Small intestine (tissue), 7 donors: ENCODE measurements at regions not wholly inside any gene's neighbourhood (a gene's known extent, or its start where the extent isn't known, plus 50 kb on each side); places are given as distances from the start of the nearest gene placed in this dataset.

Experiments used
- DNase-seq, 2 donors: peaks; one replicate each; pipeline versions ENCODE4 v3.0.0 to v3.0.0-alpha.2; 2013
- FAIRE-seq: peaks from 2 replicates; lab custom pipeline; 2012; peaks lifted over from hg19 to GRCh38; lab: Jason Lieb, UNC
- H3K27ac ChIP-seq, 3 donors: one replicate each; pipeline ENCODE4 v1.5.1; 2013; ENCODE audit warnings: low read length in 2 of 3, mild to moderate bottlenecking in 2 of 3, control low read depth in 1 of 3, inconsistent platforms in 1 of 3, low read depth in 1 of 3, moderate library complexity in 1 of 3
- H3K27me3 ChIP-seq, 3 donors: one replicate each; pipeline ENCODE4 v1.6.1; 2013; ENCODE audit warnings: low read length in 3 of 3, inconsistent platforms in 1 of 3; ENCODE audit not compliant: control insufficient read depth in 3 of 3, insufficient read depth in 3 of 3
- H3K36me3 ChIP-seq, 3 donors: one replicate each; pipeline ENCODE4 v1.6.1; 2013; ENCODE audit warnings: low read length in 3 of 3, inconsistent platforms in 1 of 3, low read depth in 1 of 3, mild to moderate bottlenecking in 1 of 3, moderate library complexity in 1 of 3; ENCODE audit not compliant: control insufficient read depth in 3 of 3, insufficient read depth in 2 of 3
- H3K4me1 ChIP-seq, 3 donors: one replicate each; pipeline ENCODE4 v1.6.1; 2013; ENCODE audit warnings: low read length in 2 of 3, inconsistent platforms in 1 of 3, low read depth in 1 of 3, mild to moderate bottlenecking in 1 of 3, moderate library complexity in 1 of 3; ENCODE audit not compliant: control insufficient read depth in 3 of 3, insufficient read depth in 2 of 3
- H3K4me3 ChIP-seq, 3 donors: one replicate each; pipeline ENCODE4 v1.5.1; 2013; ENCODE audit warnings: low read length in 3 of 3, control low read depth in 1 of 3, inconsistent platforms in 1 of 3, low read depth in 1 of 3, mild to moderate bottlenecking in 1 of 3, moderate library complexity in 1 of 3
- H3K9me3 ChIP-seq, 2 donors: one replicate each; pipeline ENCODE4 v1.6.1; 2013; ENCODE audit warnings: low read depth in 1 of 2, low read length in 1 of 2; ENCODE audit not compliant: control insufficient read depth in 2 of 2, insufficient read depth in 1 of 2
- WGBS, 3 donors: extraction: QIAGEN DNeasy Blood & Tissue Kit; methylation state at CpG; one replicate each; pipeline ENCODE4 v1.1.7; 2013; 5-methylcytosine and 5-hydroxymethylcytosine counted together
- donor health status: healthy with polysubstance abuse.
- donor health status: control.
- donor health status: control.
- donor health status: Bipolar disorder and iron deficiency.
- donor health status: healthy.

DNA sequence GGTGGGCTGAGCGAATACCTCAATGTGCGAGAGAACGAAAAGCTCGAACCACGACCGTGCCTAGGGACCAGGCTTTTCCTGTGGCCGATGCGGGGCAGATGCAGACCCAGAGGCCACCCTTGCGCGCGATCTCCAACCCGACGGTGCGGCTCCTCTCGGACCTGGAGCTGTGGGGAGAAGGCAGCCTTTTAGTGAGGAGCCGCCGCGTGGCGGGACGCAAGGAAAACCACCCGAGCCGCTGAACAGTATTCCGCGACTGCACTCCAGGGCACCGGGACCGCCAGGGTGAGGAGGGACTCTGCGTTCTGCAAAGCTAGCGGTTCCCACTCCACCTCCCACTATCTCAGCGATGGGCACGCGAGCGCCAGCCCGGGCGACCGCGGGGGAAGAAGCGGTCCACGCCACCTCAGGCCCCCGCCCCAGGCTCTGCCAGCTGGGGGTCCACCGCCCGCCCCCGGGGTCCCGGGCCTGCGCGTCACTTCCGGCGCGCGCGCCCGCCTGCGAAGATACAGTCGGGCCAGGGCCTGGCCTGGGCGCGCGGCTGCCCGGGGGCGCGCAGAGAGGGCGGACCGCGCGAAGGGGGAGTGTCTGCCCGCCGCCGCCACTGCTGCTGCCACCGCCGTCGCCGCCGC is 66.5 kb upstream of the PRKACB start:
- Histone ChIP-seq H3K9me3 (no peaks in the 10 kb centered on the region), H3K27ac (peak overlapping the region in 2 of 3 donors; percentile 94 to 95), H3K27me3 (peaks cover 0 to 3% (median 0%) of the 10 kb centered on the region in 3 donors), H3K4me1 (peaks cover 0 to 4% (median 3%) of the 10 kb centered on the region in 3 donors), H3K36me3 (no peaks in the 10 kb centered on the region), H3K4me3 (peak overlapping the region; percentile 76 to 87 (median 78))
- peak; percentile 44 to 90 for DNase-seq
- no peak for FAIRE-seq
- 0 to 1% (median 0%) methylated on average over 49 to 71 of the region's 71 CpGs for WGBS, 3 donors

- Histone ChIP-seq H3K4me3 (no peak overlapping the region), H3K27ac (no peak overlapping the region), H3K4me1 (peaks cover 0 to under 1% (median 0%) of the 10 kb centered on the region in 3 donors), H3K36me3 (no peaks in the 10 kb centered on the region), H3K9me3 (peaks cover 0 to 1% of the 10 kb centered on the region in 2 donors), H3K27me3 (peaks cover 0 to 2% (median 0%) of the 10 kb centered on the region in 3 donors)
- DNase-seq (no peak), FAIRE-seq (no peak)
- 79 to 90% (median 85%) methylated on average over 3 of the region's 3 CpGs for WGBS, 3 donors
Observed at GRCh38 chr1:84073266-84073665, 70.8 kb upstream of the PRKACB start.

DNA sequence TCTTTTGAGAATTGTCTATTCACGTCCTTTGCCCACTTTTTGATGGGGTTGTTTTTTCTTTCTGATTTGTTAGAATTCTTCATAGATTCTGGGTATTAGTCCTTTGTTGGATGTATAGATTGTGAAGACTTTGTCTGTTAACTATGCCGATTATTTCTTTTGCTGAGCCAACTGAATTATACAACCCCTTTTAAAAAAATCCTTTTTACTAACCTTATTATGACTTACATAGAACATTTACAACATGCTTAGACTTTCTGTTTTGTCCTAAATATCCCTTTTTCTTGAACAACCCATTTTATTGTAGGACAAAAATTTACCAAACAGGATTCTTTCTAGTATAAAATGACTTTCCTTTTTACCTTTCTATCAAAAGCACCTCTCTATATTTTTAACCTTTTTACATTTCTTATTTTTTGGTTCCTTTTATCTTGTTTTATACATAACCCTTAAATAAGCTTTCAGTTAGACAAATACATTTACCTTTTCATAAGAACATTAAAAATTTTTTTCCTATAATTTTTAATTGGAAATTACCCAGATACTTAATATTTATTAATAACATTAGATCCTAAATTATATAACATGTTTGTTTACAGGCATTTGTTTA is 70.4 kb upstream of the TTLL7 start:
- peaks cover 0 to 4% of the 10 kb centered on the region in 2 donors for H3K9me3 ChIP-seq
- H3K4me3 ChIP-seq = no peak overlapping the region
- no peak overlapping the region for H3K27ac ChIP-seq
- no peaks in the 10 kb centered on the region for H3K27me3 ChIP-seq
- whole genome bisulfite sequencing, 3 donors = 92 to 97% (median 95%) methylated on average over 2 of the region's 2 CpGs
- no peak for DNase-seq
- no peaks in the 10 kb centered on the region for H3K4me1 ChIP-seq
- H3K36me3 ChIP-seq = no peaks in the 10 kb centered on the region
- peak; percentile 67 for FAIRE-seq

DNA sequence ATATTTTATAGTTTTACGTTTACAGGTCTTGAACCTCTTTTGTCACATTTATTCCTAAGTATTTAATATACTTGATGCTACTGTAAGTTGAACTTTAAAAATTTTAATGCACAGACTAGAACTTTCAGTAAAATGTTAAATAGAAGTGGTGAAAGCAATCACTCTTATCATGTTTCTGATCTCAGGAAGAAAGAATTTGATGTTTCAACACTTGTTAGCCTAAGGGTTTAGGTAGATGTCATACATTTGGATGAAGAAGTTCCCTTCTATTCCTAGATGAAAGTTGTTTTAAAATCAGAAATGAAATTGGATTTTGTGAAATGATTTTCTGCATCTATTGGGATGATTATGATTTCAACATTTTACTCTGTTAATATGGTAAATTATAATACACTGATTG is 63.6 kb upstream of the TTLL7 start:
- no peak overlapping the region for H3K4me3 ChIP-seq
- H3K9me3 ChIP-seq = no peaks in the 10 kb centered on the region
- no peak for DNase-seq
- no peak for FAIRE-seq
- H3K27me3 ChIP-seq = no peaks in the 10 kb centered on the region
- 84 to 96% (median 92%) methylated on average over 1 of the region's 1 CpG for WGBS, 3 donors
- no peaks in the 10 kb centered on the region for H3K4me1 ChIP-seq
- no peaks in the 10 kb centered on the region for H3K36me3 ChIP-seq
- H3K27ac ChIP-seq = no peak overlapping the region

GRCh38 chr1:84061336-84061735 is 62.4 kb upstream of the TTLL7 start:
- FAIRE-seq (no peak), DNase-seq (no peak)
- 72 to 75% (median 73%) methylated on average over 2 of the region's 2 CpGs for WGBS, 3 donors
- Histone ChIP-seq H3K9me3 (no peaks in the 10 kb centered on the region), H3K27ac (no peak overlapping the region), H3K4me3 (no peak overlapping the region), H3K36me3 (no peaks in the 10 kb centered on the region), H3K4me1 (no peaks in the 10 kb centered on the region), H3K27me3 (no peaks in the 10 kb centered on the region)

DNA sequence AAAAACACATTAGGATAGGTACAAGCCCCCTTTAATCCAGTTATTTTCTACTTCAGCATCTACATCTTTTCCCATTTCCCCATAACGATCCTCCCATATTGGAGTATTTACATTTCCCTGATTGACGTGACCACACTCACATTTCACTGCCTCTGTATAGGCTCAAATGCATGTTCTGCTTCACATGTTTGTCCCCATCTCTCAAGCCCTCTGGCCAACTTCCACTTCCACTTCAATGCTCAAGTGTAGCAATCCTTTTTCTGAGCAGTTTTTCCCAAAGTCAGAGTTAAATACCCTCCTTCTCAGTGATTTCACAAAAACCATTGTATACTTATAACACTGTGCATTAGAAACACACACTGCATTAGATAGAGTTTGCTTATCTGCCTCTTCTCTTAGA is 61.8 kb upstream of the TTLL7 start:
- H3K36me3 ChIP-seq = no peaks in the 10 kb centered on the region
- H3K4me3 ChIP-seq = no peak overlapping the region
- no peaks in the 10 kb centered on the region for H3K4me1 ChIP-seq
- H3K9me3 ChIP-seq = no peaks in the 10 kb centered on the region
- no peaks in the 10 kb centered on the region for H3K27me3 ChIP-seq
- no peak for FAIRE-seq
- DNase-seq = peak in 1 of 2 donors; percentile 7
- no peak overlapping the region for H3K27ac ChIP-seq
- 50 to 67% (median 59%) methylated on average over 2 of the region's 2 CpGs for WGBS, 3 donors

- Histone ChIP-seq H3K4me3 (no peak overlapping the region), H3K9me3 (no peaks in the 10 kb centered on the region), H3K4me1 (no peaks in the 10 kb centered on the region), H3K27ac (no peak overlapping the region), H3K36me3 (no peaks in the 10 kb centered on the region), H3K27me3 (no peaks in the 10 kb centered on the region)
- FAIRE-seq (no peak), DNase-seq (no peak)
- 39 to 62% (median 41%) methylated on average over 2 of the region's 2 CpGs for WGBS, 3 donors
Observed at GRCh38 chr1:84048820-84049219, 49.9 kb upstream of the TTLL7 start.
